GM12864 (cell line): ENCODE measurements at regions not wholly inside any gene's neighbourhood (a gene's known extent, or its start where the extent isn't known, plus 50 kb on each side); places are given as distances from the start of the nearest gene placed in this dataset.

Source experiments
- DNase-seq: peaks from one replicate; pipeline ENCODE4 v3.0.0-alpha.2; 2011; ENCODE audit warnings: low read depth
- H3K4me3 ChIP-seq: 2 replicates; pipeline ENCODE4 v1.5.1; 2011; ENCODE audit warnings: mild to moderate bottlenecking, low read depth, low read length, control low read depth
- TF ChIP-seq, protein P1 (sequence below): IDR thresholded peaks from 2 replicates; pipeline ENCODE4 v1.5.1; 2011; ENCODE audit warnings: low read depth, mild to moderate bottlenecking, moderate library complexity, low read length, control low read depth, inconsistent platforms; ENCODE audit errors: missing control alignments

- TF ChIP-seq, protein P1, sequence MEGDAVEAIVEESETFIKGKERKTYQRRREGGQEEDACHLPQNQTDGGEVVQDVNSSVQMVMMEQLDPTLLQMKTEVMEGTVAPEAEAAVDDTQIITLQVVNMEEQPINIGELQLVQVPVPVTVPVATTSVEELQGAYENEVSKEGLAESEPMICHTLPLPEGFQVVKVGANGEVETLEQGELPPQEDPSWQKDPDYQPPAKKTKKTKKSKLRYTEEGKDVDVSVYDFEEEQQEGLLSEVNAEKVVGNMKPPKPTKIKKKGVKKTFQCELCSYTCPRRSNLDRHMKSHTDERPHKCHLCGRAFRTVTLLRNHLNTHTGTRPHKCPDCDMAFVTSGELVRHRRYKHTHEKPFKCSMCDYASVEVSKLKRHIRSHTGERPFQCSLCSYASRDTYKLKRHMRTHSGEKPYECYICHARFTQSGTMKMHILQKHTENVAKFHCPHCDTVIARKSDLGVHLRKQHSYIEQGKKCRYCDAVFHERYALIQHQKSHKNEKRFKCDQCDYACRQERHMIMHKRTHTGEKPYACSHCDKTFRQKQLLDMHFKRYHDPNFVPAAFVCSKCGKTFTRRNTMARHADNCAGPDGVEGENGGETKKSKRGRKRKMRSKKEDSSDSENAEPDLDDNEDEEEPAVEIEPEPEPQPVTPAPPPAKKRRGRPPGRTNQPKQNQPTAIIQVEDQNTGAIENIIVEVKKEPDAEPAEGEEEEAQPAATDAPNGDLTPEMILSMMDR = no peak
- no peak for DNase-seq
- H3K4me3 ChIP-seq = no peak overlapping the region
These were observed 80.1 kb upstream of the IRX4 start for GRCh38 chr5:1962619-1963355.

DNA sequence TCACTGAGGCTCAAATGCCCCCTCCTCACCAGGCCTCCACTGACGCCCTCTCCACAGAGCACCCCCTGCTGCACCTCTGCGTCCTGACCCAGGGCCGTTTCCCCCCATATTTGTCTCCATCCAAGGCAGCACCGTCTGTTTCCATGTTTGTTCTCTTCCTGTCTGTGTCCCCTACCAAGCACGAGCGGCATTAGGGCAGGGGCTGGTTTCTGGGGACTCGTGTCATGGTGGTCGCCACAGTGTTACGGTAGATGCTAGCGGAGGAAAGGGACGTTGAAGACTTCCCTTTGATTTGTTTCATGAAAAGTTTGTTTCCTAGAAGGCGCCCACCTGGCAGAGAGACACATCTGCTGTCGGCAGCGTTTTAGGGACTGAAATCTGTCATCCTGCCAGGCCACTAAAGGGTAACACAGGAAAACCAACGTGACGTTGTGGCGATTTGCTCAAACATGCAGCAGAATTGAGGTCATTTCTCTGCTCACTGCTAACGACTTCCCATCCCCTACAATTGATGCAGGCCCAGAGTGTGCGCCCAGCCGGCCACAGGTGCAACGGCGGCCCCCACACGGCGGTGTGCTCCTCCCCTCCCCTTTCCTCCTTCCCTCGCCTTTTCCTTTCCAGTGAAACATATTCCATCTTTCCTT, 79.3 kb upstream of the IRX4 start:
- TF ChIP-seq, protein P1 = no peak
- no peak for DNase-seq
- no peak overlapping the region for H3K4me3 ChIP-seq

GRCh38 chr5:1961304-1961946, 78.7 kb upstream of the IRX4 start:
- no peak overlapping the region for H3K4me3 ChIP-seq
- TF ChIP-seq, protein P1 = no peak
- DNase-seq = no peak

- TF ChIP-seq, protein P1 = no peak
- no peak for DNase-seq
- H3K4me3 ChIP-seq = no peak overlapping the region
These were observed 78.0 kb upstream of the IRX4 start for GRCh38 chr5:1960595-1961303.

DNA sequence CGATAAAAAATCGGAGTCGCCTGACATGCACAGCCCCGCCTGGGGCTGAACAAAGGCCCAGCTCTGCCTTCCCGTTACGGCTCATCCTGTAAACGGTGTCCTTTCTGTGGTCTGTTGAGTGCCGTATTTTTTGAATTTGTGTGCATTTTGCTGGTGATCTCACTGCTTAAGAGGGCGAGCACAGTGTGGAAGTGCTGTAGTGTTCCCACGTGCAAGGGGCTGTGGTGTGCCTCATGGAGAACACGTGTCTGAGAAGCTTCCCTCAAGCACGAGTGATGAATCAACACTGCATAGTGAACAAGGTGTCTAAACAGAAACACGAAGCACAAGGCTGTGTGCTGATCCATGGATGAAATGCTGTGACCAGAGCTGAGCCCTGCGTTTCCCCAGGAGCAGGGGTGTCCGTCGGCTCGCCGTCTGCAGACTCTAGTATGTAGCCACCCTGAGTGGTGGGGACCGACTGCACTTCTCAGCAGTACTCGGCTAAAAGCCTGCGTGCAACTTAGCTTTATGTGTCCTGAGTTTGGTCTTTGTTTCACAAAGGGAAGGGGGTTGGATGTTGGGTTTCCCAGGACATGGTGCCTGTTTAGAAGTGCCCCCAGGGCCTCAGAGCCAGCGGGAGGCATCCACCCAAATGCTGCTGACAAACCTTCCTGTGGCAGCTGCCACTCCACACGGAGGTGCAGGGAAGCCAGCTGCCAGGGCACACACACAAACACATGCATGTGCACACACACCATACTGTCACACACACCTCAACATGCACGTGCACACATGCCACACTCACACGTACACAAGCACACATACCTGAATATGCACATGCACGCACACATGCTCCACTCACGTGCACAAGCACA, 77.2 kb upstream of the IRX4 start:
- TF ChIP-seq, protein P1 = no peak
- H3K4me3 ChIP-seq = no peak overlapping the region
- DNase-seq = no peak

GRCh38 chr5:1959231-1959630, 76.5 kb upstream of the IRX4 start:
- no peak overlapping the region for H3K4me3 ChIP-seq
- no peak for DNase-seq
- TF ChIP-seq, protein P1 = no peak
